H1 (cell line): ENCODE measurements at regions not wholly inside any gene's neighbourhood (a gene's known extent, or its start where the extent isn't known, plus 50 kb on each side); places are given as distances from the start of the nearest gene placed in this dataset.

Experiments
- CTCF ChIA-PET: fragments of 300-600 bp; sonication (Branson Sonifier 250); formaldehyde crosslinking; loops from one replicate; lab custom pipeline; 2021; ENCODE audit not compliant: partially characterized antibody; lab: Charles Lee
- POLR2A ChIA-PET: fragments of 300-600 bp; sonication (Branson Sonifier 250); formaldehyde crosslinking; loops from one replicate; lab custom pipeline; 2021; ENCODE audit warnings: inconsistent platforms; ENCODE audit not compliant: partially characterized antibody; lab: Charles Lee
- DNase-seq, 2 experiments: peaks; one replicate each; pipeline versions ENCODE4 v3.0.0 to v3.0.0-alpha.2; 2010 to 2022; ENCODE audit warnings: low spot score in 2 of 2, low read depth in 1 of 2, mixed read lengths in 1 of 2
- FAIRE-seq: peaks from 2 replicates; lab custom pipeline; 2011; peaks lifted over from hg19 to GRCh38; lab: Jason Lieb, UNC
- H2AFZ ChIP-seq: 2 replicates; pipeline ENCODE4 v1.8.1; 2012; ENCODE audit warnings: low read length, inconsistent platforms
- H2AK5ac ChIP-seq: 2 replicates; pipeline ENCODE4 v1.6.1; 2013; ENCODE audit warnings: low read depth, low read length
- H2BK120ac ChIP-seq: replicated peaks from 2 replicates; pipeline ENCODE3; 2013; ENCODE audit warnings: low read depth, low read length, inconsistent platforms
- H2BK12ac ChIP-seq: 2 replicates; pipeline ENCODE4 v1.6.1; 2013; ENCODE audit warnings: low read depth, low read length
- H2BK15ac ChIP-seq: 2 replicates; pipeline ENCODE4 v1.6.1; 2013; ENCODE audit warnings: low read length
- H2BK20ac ChIP-seq: 2 replicates; pipeline ENCODE4 v1.6.1; 2013; ENCODE audit warnings: low read length
- H2BK5ac ChIP-seq: 2 replicates; pipeline ENCODE4 v1.6.1; 2013; ENCODE audit warnings: low read depth, low read length
- H3K14ac ChIP-seq: 2 replicates; pipeline ENCODE4 v1.6.1; 2013; ENCODE audit warnings: inconsistent platforms; ENCODE audit not compliant: insufficient read length
- H3K18ac ChIP-seq: 2 replicates; pipeline ENCODE4 v1.6.1; 2013; ENCODE audit warnings: low read length; ENCODE audit errors: extremely low read depth
- H3K23ac ChIP-seq: 2 replicates; pipeline ENCODE4 v1.6.1; 2013; ENCODE audit warnings: inconsistent platforms; ENCODE audit not compliant: insufficient read length
- H3K23me2 ChIP-seq: 2 replicates; pipeline ENCODE4 v1.6.1; 2013; ENCODE audit warnings: low read depth, low read length
- H3K27ac ChIP-seq: 2 replicates; pipeline ENCODE4 v1.6.1; 2011; ENCODE audit warnings: low read depth, low read length, inconsistent platforms
- H3K27me3 ChIP-seq, 4 experiments: replicated peaks in 1 of 4; 1 replicate in 1 of 4; 2 replicates in 3 of 4; pipeline versions ENCODE4 v1.6.1 to v1.8.1; 2011 to 2013; ENCODE audit warnings: low read length in 3 of 4, mild to moderate bottlenecking in 3 of 4, inconsistent platforms in 2 of 4, mixed read lengths in 2 of 4, moderate library complexity in 1 of 4; ENCODE audit not compliant: control insufficient read depth in 3 of 4, insufficient read depth in 3 of 4; ENCODE audit errors: extremely low read depth in 1 of 4
- H3K36me3 ChIP-seq, 4 experiments: 2 replicates each; pipeline versions ENCODE4 v1.6.1 to v1.8.1; 2011 to 2013; ENCODE audit warnings: mild to moderate bottlenecking in 4 of 4, low read length in 3 of 4, moderate library complexity in 2 of 4, control low read depth in 1 of 4, inconsistent platforms in 1 of 4; ENCODE audit not compliant: insufficient read depth in 4 of 4, control insufficient read depth in 2 of 4
- H3K4ac ChIP-seq: replicated peaks from 2 replicates; pipeline ENCODE3; 2013; ENCODE audit warnings: low read length, low read depth, mixed read lengths, inconsistent platforms; ENCODE audit not compliant: insufficient read length
- H3K4me1 ChIP-seq, 4 experiments: replicated peaks in 1 of 4; 1 replicate in 1 of 4; 2 replicates in 3 of 4; pipeline versions ENCODE4 v1.6.1 to v1.8.1; 2011 to 2013; ENCODE audit warnings: low read length in 3 of 4, inconsistent platforms in 2 of 4, mixed read lengths in 1 of 4; ENCODE audit not compliant: insufficient read depth in 4 of 4, control insufficient read depth in 3 of 4
- H3K4me2 ChIP-seq, 2 experiments: 2 replicates each; pipeline versions ENCODE4 v1.6.1 to v1.8.1; 2011 to 2013; ENCODE audit warnings: low read depth in 2 of 2, low read length in 2 of 2, control low read depth in 1 of 2, inconsistent platforms in 1 of 2, mild to moderate bottlenecking in 1 of 2; ENCODE audit not compliant: insufficient read depth in 1 of 2
- H3K4me3 ChIP-seq, 4 experiments: fragments of 200-600, 300-600 bp in 1 of 4; sonication (generic), shearing (Covaris generic), sonication (Bioruptor Twin) in 1 of 4; 2 replicates each; pipeline versions ENCODE4 v1.5.1 to v1.8.1; 2011 to 2016; ENCODE audit warnings: low read length in 4 of 4, low read depth in 3 of 4, control low read depth in 2 of 4, inconsistent platforms in 2 of 4, mild to moderate bottlenecking in 2 of 4, mixed read lengths in 1 of 4, moderate library complexity in 1 of 4; ENCODE audit not compliant: insufficient read depth in 2 of 4; ENCODE audit errors: extremely low read depth in 1 of 4
- H3K56ac ChIP-seq: replicated peaks from 2 replicates; pipeline ENCODE3; 2013; ENCODE audit warnings: low read depth, mild to moderate bottlenecking, mixed read lengths, low read length, inconsistent platforms; ENCODE audit not compliant: insufficient read length
- H3K79me1 ChIP-seq: 2 replicates; pipeline ENCODE4 v1.6.1; 2013; ENCODE audit warnings: low read depth, low read length, control low read depth
- H3K79me2 ChIP-seq, 2 experiments: 2 replicates each; pipeline versions ENCODE4 v1.6.1 to v1.8.1; 2012 to 2013; ENCODE audit warnings: low read length in 2 of 2, mild to moderate bottlenecking in 2 of 2, inconsistent platforms in 1 of 2; ENCODE audit not compliant: insufficient read depth in 2 of 2, control insufficient read depth in 1 of 2
- H3K9ac ChIP-seq, 4 experiments: replicated peaks in 1 of 4; 1 replicate in 1 of 4; 2 replicates in 3 of 4; pipeline versions ENCODE4 v1.6.1 to v1.8.1; 2011 to 2013; ENCODE audit warnings: low read depth in 3 of 4, low read length in 3 of 4, control low read depth in 2 of 4, mild to moderate bottlenecking in 2 of 4, moderate library complexity in 2 of 4, inconsistent platforms in 1 of 4; ENCODE audit errors: extremely low read depth in 1 of 4
- H3K9me3 ChIP-seq, 2 experiments: 2 replicates each; pipeline versions ENCODE4 v1.6.1 to v1.8.1; 2012 to 2013; ENCODE audit warnings: mild to moderate bottlenecking in 2 of 2, moderate library complexity in 2 of 2, control low read depth in 1 of 2, inconsistent platforms in 1 of 2, low read depth in 1 of 2, low read length in 1 of 2, mixed read lengths in 1 of 2; ENCODE audit not compliant: insufficient read depth in 2 of 2
- H4K20me1 ChIP-seq, 2 experiments: replicated peaks in 1 of 2; 2 replicates each; pipeline versions ENCODE3 to v1.8.1; 2011 to 2013; ENCODE audit warnings: inconsistent platforms in 2 of 2, low read length in 2 of 2, mild to moderate bottlenecking in 1 of 2; ENCODE audit not compliant: insufficient read depth in 2 of 2, control insufficient read depth in 1 of 2
- H4K5ac ChIP-seq: 2 replicates; pipeline ENCODE4 v1.6.1; 2013; ENCODE audit warnings: low read length, low read depth, mixed read lengths, inconsistent platforms; ENCODE audit not compliant: insufficient read length
- H4K8ac ChIP-seq: 2 replicates; pipeline ENCODE4 v1.8.0; 2013; ENCODE audit warnings: mild to moderate bottlenecking, moderate library complexity, low read length, inconsistent platforms; ENCODE audit not compliant: insufficient read depth; ENCODE audit errors: extremely low read depth
- H4K91ac ChIP-seq: replicated peaks from 2 replicates; pipeline ENCODE3; 2013; ENCODE audit warnings: low read length, mixed read lengths, inconsistent platforms; ENCODE audit not compliant: insufficient read length
- EZH2 ChIP-seq: fragments of 200-600 bp; sonication (generic); IDR thresholded peaks from 2 replicates; pipeline ENCODE4 v1.7.1; 2012; ENCODE audit warnings: low read depth, mild to moderate bottlenecking, moderate library complexity, low read length, inconsistent platforms; ENCODE audit not compliant: severe bottlenecking
- MAFK ChIP-seq: IDR thresholded peaks from 2 replicates; pipeline ENCODE4 v1.6.1; 2012; ENCODE audit warnings: low read depth, mild to moderate bottlenecking, improper control_type of control experiment, low read length
- POLR2AphosphoS5 ChIP-seq: IDR thresholded peaks from 2 replicates; pipeline ENCODE4 v1.6.1; 2011; ENCODE audit warnings: low read depth, low read length
- RFX5 ChIP-seq: IDR thresholded peaks from 2 replicates; pipeline ENCODE4 v1.6.1; 2011; ENCODE audit warnings: low read depth, low read length, improper control_type of control experiment, borderline replicate concordance
- RXRA ChIP-seq: IDR thresholded peaks from 2 replicates; pipeline ENCODE4 v1.6.1; 2011; ENCODE audit warnings: low read depth, mild to moderate bottlenecking, low read length, moderate library complexity; ENCODE audit not compliant: insufficient read depth
- SIN3A ChIP-seq, 2 experiments: IDR thresholded peaks in 1 of 2; conservative IDR thresholded peaks in 1 of 2; 2 replicates each; pipeline ENCODE4 v1.6.1; 2011 to 2012; ENCODE audit warnings: low read length in 2 of 2, improper control_type of control experiment in 1 of 2, low read depth in 1 of 2, mild to moderate bottlenecking in 1 of 2
- SIRT6 ChIP-seq: IDR thresholded peaks from one replicate; pipeline ENCODE4 v1.7.1; 2012; ENCODE audit warnings: low read length, inconsistent platforms
- YY1 ChIP-seq: IDR thresholded peaks from 2 replicates; pipeline ENCODE4 v1.6.1; 2011; ENCODE audit warnings: low read depth, mild to moderate bottlenecking, low read length
- ZNF274 ChIP-seq: IDR thresholded peaks from 2 replicates; pipeline ENCODE4 v1.7.0; 2012; ENCODE audit warnings: low read length, borderline replicate concordance; ENCODE audit errors: extremely low read depth
- WGBS, 2 experiments: shearing (Covaris generic) in 1 of 2; methylation state at CpG; one replicate each; pipeline versions ENCODE4 v1.1.6 to v1.1.7; 2013 to 2015; ENCODE audit warnings: low lambda C conversion rate in 2 of 2, mixed read lengths in 2 of 2, inconsistent platforms in 1 of 2, low coverage in 1 of 2, missing lambda C conversion rate in 1 of 2; ENCODE audit not compliant: insufficient replicate concordance in 2 of 2, insufficient coverage in 1 of 2, insufficient read length in 1 of 2; ENCODE audit errors: extremely low coverage in 1 of 2, missing lambda C conversion rate in 1 of 2; 5-methylcytosine and 5-hydroxymethylcytosine counted together

GRCh38 chr12:43267818-43268217, 284.2 kb downstream of the ADAMTS20 start:
- Histone ChIP-seq H3K79me2 (no peaks in the 10 kb centered on the region), H2BK5ac (no peak overlapping the region), H3K4me2 (no peak overlapping the region), H3K4ac (no peak overlapping the region), H3K9me3 (peaks cover 0 to 2% of the 10 kb centered on the region in 2 experiments; a peak in 1 of 4 replicates), H4K5ac (no peak overlapping the region), H3K9ac (no peak overlapping the region), H3K27me3 (no peaks in the 10 kb centered on the region), H3K23me2 (no peaks in the 10 kb centered on the region)
- POLR2A ChIA-PET = no interaction called here
- WGBS, 2 experiments = 71% methylated on average over 3 of the region's 3 CpGs; no CpG with 5 or more reads in 1 of the 2 experiments
- no peak for TF ChIP-seq RXRA
- no peak for TF ChIP-seq EZH2
- no peak for TF ChIP-seq POLR2AphosphoS5
- TF ChIP-seq MAFK = no peak
- TF ChIP-seq RFX5 = no peak
- TF ChIP-seq SIRT6 = no peak
- no peak for TF ChIP-seq ZNF274
- no peak for TF ChIP-seq YY1
- TF ChIP-seq SIN3A (conservative IDR thresholded peaks at IDR 0.05 in 1 of 2, IDR thresholded peaks at IDR 0.05 in 1 of 2; ENCODE audit: low read depth in 1 of 2, low read length in 2 of 2) = no peak
- TF ChIP-seq, all 59 proteins: peak for 0
- H3K4me1 ChIP-seq = peaks cover 2 to 5% (median 5%) of the 10 kb centered on the region in 4 experiments; a peak in 5 of 7 replicates
- no peak overlapping the region for H2BK15ac ChIP-seq
- H3K18ac ChIP-seq = no peak overlapping the region
- no peaks in the 10 kb centered on the region for H3K79me1 ChIP-seq
- no peaks in the 10 kb centered on the region for H3K36me3 ChIP-seq
- H3K4me3 ChIP-seq = no peak overlapping the region
- H4K91ac ChIP-seq = no peak overlapping the region
- FAIRE-seq = no peak
- no peak overlapping the region for H3K23ac ChIP-seq
- CTCF ChIA-PET = interaction anchor here (0.6 kb wide), 1 partner anchor 1115 kb away, joined by 3 read pairs; no protein-coding TSS in a partner anchor
- H2BK20ac ChIP-seq = no peak overlapping the region
- H2BK120ac ChIP-seq = no peak overlapping the region
- no peak overlapping the region for H3K27ac ChIP-seq
- no peak overlapping the region for H2AK5ac ChIP-seq
- no peak overlapping the region for H2AFZ ChIP-seq
- no peak for DNase-seq
- no peak overlapping the region for H3K56ac ChIP-seq
- H4K20me1 ChIP-seq = no peaks in the 10 kb centered on the region
- no peak overlapping the region for H2BK12ac ChIP-seq
- no peak overlapping the region for H3K14ac ChIP-seq
- H4K8ac ChIP-seq = no peak overlapping the region
